Hematopoietic multipotent progenitor cell treated with erythropoietin and hydrocortisone succinate and interleukin-3 and kit ligand, for 4 days (in vitro differentiated cells): ENCODE measurements at regions not wholly inside any gene's neighbourhood (a gene's known extent, or its start where the extent isn't known, plus 50 kb on each side); places are given as distances from the start of the nearest gene placed in this dataset.
A peak's percentile ranks its signal among the peaks of the same experiment; 100 is the strongest.

Experiments used
- DNase-seq: peaks from one replicate; pipeline ENCODE4 v3.0.0-alpha.2; 2015

- DNase-seq, result peak; percentile 70
Observed at GRCh38 chr6:21648475-21649050, 55.0 kb downstream of the SOX4 start.

GRCh38 chr6:21653323-21653722 lies 59.8 kb downstream of the SOX4 start:
- DNase-seq, result no peak

GRCh38 chr6:21653905-21654304 lies 60.4 kb downstream of the SOX4 start:
- no peak for DNase-seq

GRCh38 chr6:21654361-21654760 lies 60.8 kb downstream of the SOX4 start:
- DNase-seq, result no peak

- DNase-seq, result no peak
Observed at GRCh38 chr6:21663966-21664313, 70.4 kb downstream of the SOX4 start.

- peak; percentile 61 for DNase-seq
Observed at GRCh38 chr6:21664314-21665109, 71.0 kb downstream of the SOX4 start.

GRCh38 chr6:21665110-21665391 lies 71.5 kb downstream of the SOX4 start:
- DNase-seq, result no peak

GRCh38 chr6:21665392-21666200 lies 72.0 kb downstream of the SOX4 start:
- no peak for DNase-seq

- peak; percentile 42 for DNase-seq
Observed at GRCh38 chr6:21666201-21666691, 72.7 kb downstream of the SOX4 start.

- DNase-seq, result peak; percentile 58
Observed at GRCh38 chr6:21666853-21667681, 73.5 kb downstream of the SOX4 start.

- DNase-seq, result peak; percentile 32
Observed at GRCh38 chr6:21668795-21669194, 75.2 kb downstream of the SOX4 start.

GRCh38 chr6:21676769-21677168 lies 83.2 kb downstream of the SOX4 start:
- DNase-seq, result no peak

GRCh38 chr6:21678990-21679389 lies 85.4 kb downstream of the SOX4 start:
- DNase-seq, result peak; percentile 27

GRCh38 chr6:21679761-21680265 lies 86.3 kb downstream of the SOX4 start:
- no peak for DNase-seq

GRCh38 chr6:21680611-21681010 lies 87.1 kb downstream of the SOX4 start:
- no peak for DNase-seq

- DNase-seq, result no peak
Observed at GRCh38 chr6:21690489-21690888, 96.9 kb downstream of the SOX4 start.

- DNase-seq, result no peak
Observed at GRCh38 chr6:21691685-21692346, 98.3 kb downstream of the SOX4 start.

GRCh38 chr6:21692721-21693120 lies 99.2 kb downstream of the SOX4 start:
- peak; percentile 29 for DNase-seq

GRCh38 chr6:21694168-21694567 lies 100.6 kb downstream of the SOX4 start:
- DNase-seq, result no peak

GRCh38 chr6:21707524-21708319 lies 114.2 kb downstream of the SOX4 start:
- no peak for DNase-seq

- DNase-seq, result no peak
Observed at GRCh38 chr6:21708320-21708580, 114.7 kb downstream of the SOX4 start.

GRCh38 chr6:21710216-21710615 lies 116.7 kb downstream of the SOX4 start:
- no peak for DNase-seq
